Suprapubic skin (tissue), 4 donors: ENCODE measurements at regions not wholly inside any gene's neighbourhood (a gene's known extent, or its start where the extent isn't known, plus 50 kb on each side); places are given as distances from the start of the nearest gene placed in this dataset.
"Not testable (repeated sequence)": the region's sequence is repeated elsewhere in the genome, so short reads cannot be mapped to it uniquely, and the experiment has no call there.

Experiments
- CTCF ChIP-seq, 2 donors: fragments of 200-600 bp in 1 of 2; fragments of 450-650 bp in 1 of 2; sonication (generic) in 1 of 2; IDR thresholded peaks; one replicate each; pipeline ENCODE4 v1.5.1; 2016 to 2019; ENCODE audit warnings: antibody characterized with exemption in 2 of 2, mild to moderate bottlenecking in 1 of 2, moderate library complexity in 1 of 2
- EP300 ChIP-seq: sonication (generic); formaldehyde crosslinking; IDR thresholded peaks from one replicate; pipeline ENCODE4 v1.6.1; 2017; ENCODE audit warnings: antibody characterized with exemption
- POLR2A ChIP-seq, 2 donors: fragments of 450-650 bp; IDR thresholded peaks; one replicate each; pipeline ENCODE4 v1.6.1; 2017; ENCODE audit warnings: antibody characterized with exemption in 2 of 2, mild to moderate bottlenecking in 2 of 2, moderate library complexity in 2 of 2
- POLR2AphosphoS5 ChIP-seq, 3 donors: sonication (generic); formaldehyde crosslinking; IDR thresholded peaks; one replicate each; pipeline ENCODE4 v1.6.1; 2017; ENCODE audit warnings: antibody characterized with exemption in 3 of 3

GRCh38 chr11:109715424-109715823, 293.4 kb downstream of the C11orf87 start:
- not testable (repeated sequence) for TF ChIP-seq CTCF (IDR thresholded peaks at IDR 0.05); POLR2AphosphoS5 (IDR thresholded peaks at IDR 0.05); POLR2A (IDR thresholded peaks at IDR 0.05); EP300
